HG03103 (cell line): ENCODE measurements at regions not wholly inside any gene's neighbourhood (a gene's known extent, or its start where the extent isn't known, plus 50 kb on each side); places are given as distances from the start of the nearest gene placed in this dataset.
"Not testable (repeated sequence)": the region's sequence is repeated elsewhere in the genome, so short reads cannot be mapped to it uniquely, and the experiment has no call there.

ENCODE experiments used
- ATAC-seq: cut with Tn5 transposase; IDR thresholded peaks from one replicate; pipeline ENCODE4 v1.9.1; 2021; ENCODE audit warnings: low read depth; ENCODE audit not compliant: unreplicated experiment

- ATAC-seq, result no peak
These were observed 101.7 kb downstream of the ADAMTS15 start for GRCh38 chr11:130550150-130550549.

- no peak for ATAC-seq
These were observed 102.5 kb downstream of the ADAMTS15 start for GRCh38 chr11:130550984-130551383.

GRCh38 chr11:130551388-130551787 lies 102.9 kb downstream of the ADAMTS15 start:
- no peak for ATAC-seq

- ATAC-seq, result no peak
These were observed 104.9 kb downstream of the ADAMTS15 start for GRCh38 chr11:130553306-130553705.

- ATAC-seq, result no peak
These were observed 106.0 kb downstream of the ADAMTS15 start for GRCh38 chr11:130554241-130555055.

DNA sequence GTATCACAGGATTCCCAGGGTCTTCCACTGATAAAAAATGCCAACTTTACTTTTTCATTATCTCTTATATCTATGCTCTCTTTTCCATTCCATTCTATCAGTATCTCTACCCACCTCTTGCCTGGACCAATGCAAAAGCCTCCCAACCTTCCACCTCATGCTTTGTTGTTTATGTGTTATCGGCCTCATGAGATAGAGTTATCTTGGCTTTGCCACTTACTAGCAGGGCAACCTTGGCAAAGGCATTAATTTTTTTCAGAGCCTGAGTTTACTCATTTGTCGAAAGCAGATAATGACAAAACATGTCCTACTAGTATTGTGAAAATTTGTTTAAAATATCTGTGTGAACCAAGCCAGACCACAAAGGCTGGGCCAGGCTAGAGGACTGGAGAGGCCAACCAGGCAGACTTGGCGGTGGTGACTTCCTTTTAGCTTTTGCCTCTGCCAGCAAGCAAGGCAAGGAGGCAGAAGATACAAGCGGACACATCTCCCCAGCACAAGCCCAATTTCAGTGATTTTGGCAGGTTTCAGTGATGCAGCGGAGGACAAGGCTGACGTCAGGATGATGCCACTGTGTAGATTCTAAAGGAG lies 106.9 kb downstream of the ADAMTS15 start:
- ATAC-seq, result no peak

DNA sequence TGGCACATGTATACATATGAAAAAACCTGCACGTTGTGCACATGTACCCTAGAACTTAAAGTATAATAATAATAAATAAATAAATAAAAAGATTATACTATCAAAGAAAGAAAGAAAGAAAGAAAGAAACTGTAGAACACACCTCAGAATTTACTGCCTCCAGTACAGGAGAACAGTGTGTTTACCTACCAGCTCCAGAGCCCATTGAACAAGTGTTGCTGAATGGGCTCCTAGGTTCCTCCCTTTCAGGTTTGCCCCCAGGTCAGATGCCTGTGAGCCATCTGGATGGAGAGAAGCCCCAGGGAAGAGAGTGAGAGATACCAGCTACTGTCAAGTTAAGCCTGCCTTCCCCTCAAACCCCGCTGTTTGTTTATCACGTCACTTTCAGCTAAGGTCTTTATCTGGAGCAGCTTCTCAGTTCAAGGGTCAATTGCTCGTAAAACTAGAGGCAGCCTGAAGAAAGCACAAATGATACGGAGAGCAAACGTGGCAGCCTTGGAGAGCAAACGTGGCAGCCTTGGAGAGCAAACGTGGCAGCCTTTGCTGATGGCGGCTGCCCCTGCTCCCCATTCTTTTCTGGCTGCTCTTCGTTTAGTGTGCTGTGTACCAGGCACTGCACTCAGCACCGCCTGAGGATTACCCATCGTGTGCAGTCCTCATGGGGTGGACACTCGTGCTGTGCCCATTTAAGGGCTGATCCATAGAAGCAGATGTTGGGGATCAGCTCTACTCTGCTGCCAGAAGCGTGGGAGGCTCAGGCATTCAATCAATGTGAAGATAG lies 111.7 kb downstream of the ADAMTS15 start:
- ATAC-seq, result no peak

- no peak for ATAC-seq
These were observed 112.3 kb downstream of the ADAMTS15 start for GRCh38 chr11:130560781-130561109.

- no peak for ATAC-seq
These were observed 113.0 kb downstream of the ADAMTS15 start for GRCh38 chr11:130561441-130561881.

- ATAC-seq, result no peak
These were observed 114.1 kb downstream of the ADAMTS15 start for GRCh38 chr11:130562549-130562948.

- ATAC-seq, result not testable (repeated sequence)
These were observed 117.9 kb downstream of the ADAMTS15 start for GRCh38 chr11:130566360-130566759.

- no peak for ATAC-seq
These were observed 123.1 kb downstream of the ADAMTS15 start for GRCh38 chr11:130571519-130571918.

DNA sequence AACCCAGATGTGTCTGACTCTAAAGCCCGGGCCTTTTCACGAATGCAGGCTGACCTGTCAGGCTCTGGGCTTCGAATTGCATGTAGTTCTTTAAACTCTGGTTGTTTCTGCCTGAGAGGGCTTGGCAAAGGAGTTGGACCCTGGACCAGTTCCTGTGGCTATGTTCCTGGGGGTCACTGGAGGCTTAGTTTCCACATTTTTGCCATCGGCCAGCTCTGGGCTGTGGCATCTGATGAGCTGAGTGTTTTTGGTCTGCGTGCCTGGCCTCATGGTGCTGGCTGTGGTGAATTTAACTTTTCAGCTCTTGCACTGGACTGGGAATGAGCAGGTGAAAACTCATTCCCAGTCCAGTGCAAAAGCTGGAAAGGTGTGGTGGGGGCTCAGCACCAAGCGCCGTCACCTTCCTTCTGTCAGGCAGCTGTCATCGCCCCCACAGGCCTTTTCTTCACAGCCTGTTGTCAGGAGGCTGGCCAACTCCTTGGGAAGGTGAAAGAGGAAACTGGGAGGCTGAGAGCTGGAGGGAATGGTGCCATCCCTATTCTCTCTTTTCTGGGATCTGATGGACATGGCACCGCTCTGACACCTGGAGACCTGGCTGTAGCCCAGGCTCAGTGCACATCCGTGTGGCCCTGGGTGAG lies 123.6 kb downstream of the ADAMTS15 start:
- ATAC-seq, result no peak

DNA sequence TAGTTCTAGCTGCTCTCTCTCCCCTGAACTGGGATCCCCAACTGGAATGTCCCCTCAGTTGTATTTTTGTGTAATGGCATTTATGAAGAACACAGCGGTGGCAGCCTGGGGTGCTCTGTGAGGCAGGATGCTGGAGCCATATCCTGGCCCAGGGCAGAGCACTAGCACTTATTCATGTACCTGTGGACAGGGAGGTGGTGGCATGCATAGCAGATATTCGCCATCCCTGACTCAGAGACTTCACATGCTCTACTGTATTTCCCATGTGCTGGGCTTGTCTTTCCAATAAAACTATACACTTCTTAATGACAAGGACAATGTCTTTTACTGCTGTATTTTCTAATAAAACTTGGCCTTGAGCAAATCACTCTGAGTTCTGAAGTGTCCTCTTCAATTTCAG lies 125.3 kb downstream of the ADAMTS15 start:
- no peak for ATAC-seq

DNA sequence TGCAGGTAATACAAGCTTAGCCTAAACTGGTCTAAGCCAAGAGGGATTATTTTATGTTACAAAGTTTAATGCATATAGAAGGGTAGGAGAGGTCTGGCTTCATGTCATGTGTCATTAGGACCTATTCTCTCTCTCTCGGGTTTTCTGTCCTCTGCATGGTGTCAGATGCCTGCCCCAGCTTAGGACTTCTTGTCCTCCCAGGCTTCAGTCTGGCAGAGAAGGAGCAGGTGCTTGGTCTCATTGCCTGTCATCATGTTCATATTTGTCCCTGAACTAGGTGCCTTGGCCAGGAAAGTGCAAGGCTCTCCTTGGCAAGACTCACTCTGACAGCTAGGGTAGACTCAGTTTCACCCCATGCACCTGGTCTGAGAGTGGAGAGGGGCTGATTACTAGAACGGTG lies 126.3 kb downstream of the ADAMTS15 start:
- ATAC-seq, result no peak

DNA sequence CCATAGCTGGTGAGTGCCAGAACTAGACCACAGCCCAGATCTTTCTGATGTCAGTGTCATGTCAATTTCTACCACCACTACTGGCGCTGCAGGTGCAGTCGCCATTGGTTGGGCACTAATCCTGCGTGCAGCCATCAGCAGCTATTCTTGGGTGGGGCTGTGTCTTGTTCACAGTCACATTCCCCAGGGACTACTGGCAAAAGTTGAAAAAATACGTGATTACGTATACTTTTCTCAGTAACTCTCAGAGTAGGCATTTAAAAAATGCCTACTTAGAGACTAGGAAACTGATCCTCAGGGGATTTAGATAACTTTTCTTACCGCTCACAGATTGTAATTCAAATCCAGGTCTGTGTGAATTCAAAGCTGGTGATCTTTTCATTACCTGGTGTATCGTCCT lies 127.7 kb downstream of the ADAMTS15 start:
- ATAC-seq, result no peak

GRCh38 chr11:130578738-130579368 lies 130.4 kb downstream of the ADAMTS15 start:
- no peak for ATAC-seq

DNA sequence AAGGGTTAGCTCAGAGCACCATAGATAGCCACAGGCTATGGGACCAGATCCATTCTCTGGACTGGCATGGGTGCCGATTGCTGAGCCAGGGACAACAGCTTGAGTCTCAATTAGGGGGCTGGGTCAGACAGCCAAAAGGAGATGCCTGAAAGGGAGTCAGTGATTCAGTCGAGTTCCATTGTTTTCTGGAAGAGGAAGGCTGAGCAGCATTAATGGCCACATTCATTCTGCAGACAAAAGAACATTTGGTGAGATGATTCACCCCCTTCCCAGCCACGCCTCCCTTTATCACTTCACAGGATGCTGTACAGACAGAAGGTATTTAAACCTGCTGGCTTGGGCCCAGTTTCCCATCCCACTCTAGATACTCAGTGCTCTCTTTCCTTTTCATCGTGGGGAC lies 131.9 kb downstream of the ADAMTS15 start:
- no peak for ATAC-seq

DNA sequence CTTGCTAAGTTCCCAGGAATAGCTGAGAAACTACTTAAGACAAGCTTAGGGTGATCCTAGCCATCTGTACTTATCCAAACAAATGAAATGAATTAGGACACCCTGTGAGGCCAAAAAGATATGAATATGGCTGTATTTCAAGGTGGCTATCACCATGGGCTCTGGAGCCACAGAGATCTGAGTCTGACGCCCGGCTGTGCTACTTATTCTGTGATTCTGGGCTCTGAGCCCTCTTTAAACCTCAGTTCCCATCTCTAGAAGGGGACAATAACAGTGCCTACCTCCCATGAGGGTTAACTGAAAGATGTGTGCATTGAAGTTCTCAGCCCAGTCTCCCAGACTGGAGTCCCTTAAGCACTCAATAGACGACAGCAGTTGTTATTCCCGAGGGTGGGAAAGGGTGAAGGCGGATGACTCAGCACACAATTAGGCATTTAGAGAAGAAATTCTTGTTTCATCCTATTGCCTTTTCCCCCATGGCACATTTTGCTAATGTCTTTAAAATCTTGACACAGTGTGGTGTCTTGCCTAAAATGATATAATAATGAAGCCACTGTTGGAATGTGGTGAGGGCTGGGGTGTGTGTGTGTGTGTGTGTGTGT lies 132.5 kb downstream of the ADAMTS15 start:
- ATAC-seq, result no peak

GRCh38 chr11:130581646-130582045 lies 133.2 kb downstream of the ADAMTS15 start:
- ATAC-seq, result no peak
